Vagina (tissue), 2 donors: ENCODE measurements at regions not wholly inside any gene's neighbourhood (a gene's known extent, or its start where the extent isn't known, plus 50 kb on each side); places are given as distances from the start of the nearest gene placed in this dataset.

ENCODE experiments used
- POLR2AphosphoS5 ChIP-seq, 2 donors: sonication (generic); formaldehyde crosslinking; IDR thresholded peaks; one replicate each; pipeline ENCODE4 v1.9.0; 2017; ENCODE audit warnings: antibody characterized with exemption in 2 of 2, mild to moderate bottlenecking in 2 of 2, low read depth in 1 of 2; ENCODE audit not compliant: insufficient read depth in 1 of 2
- TF ChIP-seq, protein P1 (sequence below), 3 experiments: fragments of 450-650 bp in 2 of 3; fragments of 200-600 bp in 1 of 3; sonication (generic) in 1 of 3; IDR thresholded peaks; one replicate each; pipeline ENCODE4 v1.5.1; 2017 to 2019; ENCODE audit warnings: antibody characterized with exemption in 3 of 3, mild to moderate bottlenecking in 2 of 3, moderate library complexity in 2 of 3

DNA sequence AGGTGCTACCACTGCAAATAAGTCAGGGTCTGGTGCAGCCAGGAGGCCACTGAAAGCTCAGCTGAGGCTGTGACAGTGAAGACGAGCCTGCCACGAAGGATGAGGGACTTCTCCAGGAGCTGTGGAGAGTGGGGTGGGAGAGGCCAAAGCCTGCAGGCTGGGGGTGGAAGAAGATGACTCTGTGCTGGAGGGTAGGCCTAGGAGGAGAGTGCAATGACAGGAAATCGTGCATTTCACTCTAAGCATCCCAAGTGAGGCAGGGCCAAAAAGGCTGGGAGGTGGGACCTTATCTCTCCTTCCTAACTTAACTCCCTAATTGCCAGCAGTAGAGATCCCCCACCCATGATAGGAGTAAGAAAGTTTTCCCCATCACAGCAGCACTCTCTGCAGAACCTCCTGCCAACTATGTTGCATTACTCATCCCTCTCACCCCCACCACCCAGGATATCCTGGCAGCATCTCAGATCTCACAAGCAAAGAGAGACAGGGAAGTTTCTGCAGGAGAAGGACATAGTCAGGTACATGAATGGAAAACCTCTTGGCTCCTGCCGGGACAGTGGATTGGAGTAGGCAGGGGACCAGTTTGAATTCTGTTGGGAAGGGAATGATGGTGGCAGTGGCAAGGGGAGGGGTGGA is 466.2 kb downstream of the CDH26 start:
- TF ChIP-seq, protein P1, sequence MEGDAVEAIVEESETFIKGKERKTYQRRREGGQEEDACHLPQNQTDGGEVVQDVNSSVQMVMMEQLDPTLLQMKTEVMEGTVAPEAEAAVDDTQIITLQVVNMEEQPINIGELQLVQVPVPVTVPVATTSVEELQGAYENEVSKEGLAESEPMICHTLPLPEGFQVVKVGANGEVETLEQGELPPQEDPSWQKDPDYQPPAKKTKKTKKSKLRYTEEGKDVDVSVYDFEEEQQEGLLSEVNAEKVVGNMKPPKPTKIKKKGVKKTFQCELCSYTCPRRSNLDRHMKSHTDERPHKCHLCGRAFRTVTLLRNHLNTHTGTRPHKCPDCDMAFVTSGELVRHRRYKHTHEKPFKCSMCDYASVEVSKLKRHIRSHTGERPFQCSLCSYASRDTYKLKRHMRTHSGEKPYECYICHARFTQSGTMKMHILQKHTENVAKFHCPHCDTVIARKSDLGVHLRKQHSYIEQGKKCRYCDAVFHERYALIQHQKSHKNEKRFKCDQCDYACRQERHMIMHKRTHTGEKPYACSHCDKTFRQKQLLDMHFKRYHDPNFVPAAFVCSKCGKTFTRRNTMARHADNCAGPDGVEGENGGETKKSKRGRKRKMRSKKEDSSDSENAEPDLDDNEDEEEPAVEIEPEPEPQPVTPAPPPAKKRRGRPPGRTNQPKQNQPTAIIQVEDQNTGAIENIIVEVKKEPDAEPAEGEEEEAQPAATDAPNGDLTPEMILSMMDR (IDR thresholded peaks at IDR 0.05), result no peak
- no peak for TF ChIP-seq POLR2AphosphoS5 (IDR thresholded peaks at IDR 0.05; ENCODE audit: insufficient read depth in 1 of 2, low read depth in 1 of 2)
